Endothelial cell of hepatic sinusoid (primary cell): ENCODE measurements at regions not wholly inside any gene's neighbourhood (a gene's known extent, or its start where the extent isn't known, plus 50 kb on each side); places are given as distances from the start of the nearest gene placed in this dataset.

Experiments
- in situ Hi-C: cut with HindIII; loops from 2 replicates; pipeline ENCODE4 v1.10.0; 2017; ENCODE audit warnings: low sequenced_read_pairs

DNA sequence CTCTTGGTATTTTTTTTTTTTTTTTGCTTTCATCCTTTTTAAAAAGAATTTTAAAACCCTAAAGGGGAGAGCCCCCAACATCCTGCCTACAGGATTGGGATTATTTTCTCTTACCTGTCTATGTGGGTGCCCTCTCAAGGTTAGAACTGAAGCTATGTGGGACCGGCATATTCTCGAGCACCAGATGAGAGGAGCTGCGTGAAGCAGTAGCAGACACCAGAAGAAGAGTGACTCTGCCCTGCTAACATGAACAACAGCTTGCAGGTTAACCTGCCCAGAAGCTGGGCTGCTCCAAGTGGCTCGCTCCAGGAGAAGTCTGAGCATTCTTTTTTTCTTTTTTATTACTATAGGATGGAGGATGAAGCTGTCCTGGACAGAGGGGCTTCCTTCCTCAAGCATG is 102.6 kb upstream of the SLC4A4 start:
- in situ Hi-C loops = no loop called here

DNA sequence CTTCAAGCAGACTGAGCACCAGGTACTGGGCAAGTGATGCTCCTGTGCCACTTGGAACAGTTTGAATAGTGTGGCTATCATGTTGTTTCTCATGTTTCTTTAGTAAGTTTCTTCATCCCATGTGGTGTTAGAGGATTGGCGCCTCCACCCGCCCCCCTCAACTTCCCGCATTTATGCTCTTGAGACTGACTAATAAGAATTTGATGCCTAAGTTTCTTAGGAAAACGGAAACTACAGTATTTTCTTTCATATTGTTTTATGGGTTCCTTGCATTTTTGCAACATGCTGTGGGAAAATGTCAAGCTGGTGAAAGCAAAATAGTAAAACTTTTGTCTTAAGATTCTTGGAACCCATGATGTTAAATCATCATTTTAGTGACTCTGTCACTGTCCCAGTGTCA is 101.2 kb upstream of the SLC4A4 start:
- in situ Hi-C loops = no loop called here

DNA sequence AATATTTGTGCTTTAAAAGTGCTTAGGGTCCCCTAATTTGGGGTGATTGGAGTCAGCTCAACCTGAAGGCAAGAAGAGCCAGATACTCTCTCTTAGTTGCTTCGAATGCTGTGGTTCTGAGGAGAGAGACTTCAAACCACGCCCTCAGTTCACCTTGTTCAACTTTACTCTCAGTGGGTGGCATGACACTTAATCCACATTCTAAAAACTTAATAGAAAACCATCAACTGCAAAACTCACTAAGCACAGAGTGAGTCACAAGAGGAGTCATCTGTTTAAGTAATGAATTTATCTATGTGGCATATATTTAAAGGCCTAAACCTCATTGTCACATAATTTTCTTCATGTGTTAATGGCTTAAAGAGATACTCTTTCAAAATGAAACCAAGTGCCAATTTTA is 99.5 kb upstream of the SLC4A4 start:
- in situ Hi-C loops = no loop called here

DNA sequence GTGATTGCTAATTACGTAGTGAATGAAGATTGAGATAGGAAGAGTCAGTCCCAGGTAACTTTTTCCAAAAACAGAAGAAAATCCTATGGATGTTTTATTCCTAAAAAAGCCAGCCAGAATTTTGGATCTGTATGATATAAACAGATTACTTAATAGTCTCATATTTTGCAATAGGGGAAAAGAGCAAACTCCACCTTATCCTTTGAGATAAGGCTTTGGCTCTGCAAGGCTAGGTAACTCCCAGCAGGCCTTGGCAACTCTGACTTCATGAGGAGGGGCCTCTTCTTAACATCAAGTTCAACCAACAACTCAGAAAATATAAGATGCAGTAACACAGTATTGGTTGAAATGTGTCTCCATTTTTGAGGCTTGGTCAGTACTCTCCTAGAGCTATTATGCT is 98.7 kb upstream of the SLC4A4 start:
- in situ Hi-C loops = no loop called here

DNA sequence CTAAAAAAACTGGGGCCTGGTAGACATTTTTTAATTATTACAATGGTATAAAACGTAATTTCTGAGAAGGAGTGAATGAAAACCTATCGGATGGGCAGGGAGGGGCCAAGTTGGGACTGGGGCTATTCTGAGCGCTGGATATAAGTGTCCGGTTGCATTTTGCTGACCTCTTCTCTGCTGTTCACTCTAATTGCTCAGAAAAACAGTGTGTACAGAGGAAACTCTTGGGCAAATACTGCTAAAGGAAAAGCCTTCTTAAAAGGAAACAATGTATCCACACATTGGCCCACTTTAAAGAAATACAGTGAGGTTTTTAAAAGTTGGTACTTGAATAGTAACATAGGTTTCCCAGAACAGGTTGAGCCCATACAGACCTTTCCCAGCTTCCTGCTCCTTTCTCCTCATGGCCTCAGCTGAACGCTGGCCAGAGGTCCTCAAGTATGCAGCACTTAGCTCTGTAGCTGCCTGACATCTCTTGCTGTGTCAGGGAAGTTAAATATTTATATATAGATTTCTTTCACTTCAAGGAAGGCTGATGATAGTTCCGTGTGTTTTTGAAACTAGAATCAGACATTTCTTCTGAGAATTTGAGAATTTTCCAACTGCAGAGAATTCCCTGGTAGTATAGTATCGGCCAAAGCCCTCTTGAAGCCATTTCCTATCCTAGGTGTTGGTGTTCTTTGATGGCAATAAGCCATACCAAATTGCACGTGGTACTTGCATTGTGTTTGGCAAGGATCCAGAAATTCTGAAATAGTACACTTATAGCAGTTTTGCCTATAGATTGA is 97.1 kb upstream of the SLC4A4 start:
- in situ Hi-C loops = no loop called here

DNA sequence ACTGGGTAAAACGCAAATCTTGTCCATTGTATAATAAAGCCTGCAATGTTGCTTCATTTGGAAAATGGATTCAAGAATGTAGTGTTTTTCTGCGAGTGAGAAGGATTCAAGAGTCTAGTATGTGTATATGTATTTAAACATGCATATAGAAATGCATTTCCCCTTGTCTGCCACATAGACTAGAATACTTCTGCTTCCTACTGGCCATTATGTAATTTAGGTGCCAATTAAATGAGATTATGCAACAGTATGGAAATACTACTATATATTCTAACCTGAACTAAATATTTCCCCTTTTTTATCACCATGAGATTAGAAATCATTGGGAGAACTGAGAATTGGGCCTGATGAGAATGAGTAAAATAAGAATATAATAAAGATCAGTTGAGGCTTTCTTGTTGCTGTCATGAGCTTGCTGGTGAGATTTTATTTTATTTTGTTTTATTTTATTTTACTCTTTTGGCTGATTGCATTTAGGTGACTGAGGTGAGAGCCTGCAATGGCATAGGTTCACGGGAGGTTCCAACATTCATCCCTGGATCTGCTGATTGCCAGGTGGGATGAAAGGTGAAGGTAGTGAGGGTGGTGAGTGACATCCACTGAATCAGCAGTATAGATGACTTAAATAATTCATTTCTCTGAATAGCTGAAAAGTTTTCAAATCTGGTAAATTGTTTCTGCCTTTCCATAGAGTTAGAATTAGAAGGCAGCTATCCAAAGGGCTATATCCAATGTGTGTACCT is 95.6 kb upstream of the SLC4A4 start:
- in situ Hi-C loops = no loop called here

DNA sequence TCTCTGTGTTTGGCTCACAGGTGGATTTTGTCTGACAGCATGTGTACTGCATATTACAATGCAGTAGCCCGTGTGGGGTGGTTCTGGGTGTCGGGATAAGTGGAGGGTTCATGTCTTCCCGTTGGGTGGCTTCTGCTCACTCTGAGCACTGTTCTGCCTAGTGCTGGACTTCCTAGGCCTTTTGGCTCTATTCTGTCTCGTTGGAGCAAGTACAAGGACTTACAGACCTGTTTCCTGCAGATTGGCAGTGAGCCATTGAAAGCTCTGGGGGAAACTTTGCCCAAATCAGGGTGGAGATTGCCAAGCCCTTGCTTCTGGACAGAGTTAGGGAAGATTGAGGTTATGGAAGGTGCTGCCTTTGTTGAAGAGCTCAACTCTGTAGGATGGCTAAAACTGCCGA is 91.1 kb upstream of the SLC4A4 start:
- in situ Hi-C loops = no loop called here

DNA sequence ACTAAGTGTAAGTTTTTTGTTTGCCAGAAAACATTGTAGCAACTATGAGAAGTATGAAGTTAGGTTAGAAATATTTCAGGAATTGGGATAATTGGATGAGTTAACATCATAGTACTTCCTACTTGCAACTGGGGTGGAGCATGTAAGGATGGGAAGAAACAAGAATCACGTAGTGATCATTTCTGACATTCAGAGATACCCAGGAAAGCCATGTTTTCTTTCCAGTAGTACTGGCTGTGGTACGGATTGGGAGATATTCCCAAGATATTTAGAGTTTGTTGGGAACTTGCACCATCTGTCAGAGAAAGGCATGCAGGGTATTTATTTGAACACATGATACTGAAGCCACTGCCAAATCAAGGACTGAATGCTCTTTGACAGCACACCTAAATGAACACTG is 87.6 kb upstream of the SLC4A4 start:
- in situ Hi-C loops = loop anchor here (5.0 kb wide), 1 partner anchor 34 kb away; no protein-coding TSS in a partner anchor

DNA sequence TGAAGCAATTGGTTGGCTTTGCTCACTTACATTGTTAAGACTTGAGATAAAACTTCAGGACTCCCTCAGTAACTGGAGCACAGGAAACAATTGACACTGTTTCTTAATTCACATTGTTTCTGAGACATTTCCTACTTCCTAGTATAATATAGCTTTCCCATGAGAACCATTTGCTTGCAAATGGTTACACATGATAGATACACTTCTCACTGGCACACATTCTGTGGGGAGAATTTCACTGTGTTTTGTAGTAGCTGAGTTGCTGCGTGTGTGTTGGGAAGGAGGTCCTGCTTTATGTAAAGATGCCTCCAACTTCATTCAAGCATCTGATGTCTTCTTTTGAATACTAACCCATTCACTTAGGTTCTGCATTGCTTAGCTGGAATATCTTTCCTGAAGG is 85.3 kb upstream of the SLC4A4 start:
- in situ Hi-C loops = loop anchor here (5.0 kb wide), 1 partner anchor 36 kb away; no protein-coding TSS in a partner anchor

DNA sequence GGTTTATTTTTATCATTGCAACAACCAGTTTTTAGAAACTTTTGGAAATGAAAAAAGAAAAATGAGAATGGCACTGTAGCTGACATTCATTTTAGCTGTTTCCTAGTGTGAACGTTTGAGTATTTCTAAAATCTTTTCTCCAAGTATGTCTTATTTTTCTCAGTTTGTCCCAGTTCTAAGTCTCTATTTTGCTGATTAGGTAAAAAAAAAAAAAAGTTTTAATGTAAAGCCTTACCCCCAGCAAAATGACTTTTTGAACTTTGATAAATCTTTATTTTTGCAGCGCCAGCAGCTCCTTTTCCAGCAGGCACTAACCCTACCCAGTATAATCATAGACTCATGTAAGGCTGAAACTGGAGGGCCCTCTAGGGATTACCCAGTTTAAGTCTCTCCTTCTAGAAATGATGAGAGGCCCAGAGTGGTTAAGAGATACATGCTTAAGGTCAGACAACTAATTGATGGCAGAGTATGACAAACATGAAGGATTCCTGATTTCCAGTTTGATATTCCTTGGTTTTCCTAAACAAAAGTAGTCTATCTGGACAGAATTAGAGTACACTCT is 84.3 kb upstream of the SLC4A4 start:
- in situ Hi-C loops = loop anchor here (5.0 kb wide), 1 partner anchor 37 kb away; no protein-coding TSS in a partner anchor

DNA sequence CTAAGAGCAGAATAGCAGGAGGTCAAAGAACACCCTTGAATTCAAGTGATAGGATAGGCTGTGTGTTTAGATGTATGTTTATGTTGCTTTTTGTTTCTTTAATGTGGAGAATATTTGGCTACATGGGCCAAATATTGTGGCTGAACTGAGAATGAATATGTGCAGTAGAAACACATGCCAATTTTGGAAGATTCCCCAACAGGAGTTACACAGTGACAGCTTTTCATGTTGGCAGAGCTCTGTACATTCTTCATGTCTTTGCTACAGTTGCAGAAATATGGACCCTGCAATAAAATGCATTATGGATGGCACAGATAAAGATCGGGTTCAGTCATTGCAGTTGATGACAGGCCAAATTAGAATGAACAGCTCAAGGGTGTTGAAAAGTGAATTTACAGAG is 82.8 kb upstream of the SLC4A4 start:
- in situ Hi-C loops = no loop called here

DNA sequence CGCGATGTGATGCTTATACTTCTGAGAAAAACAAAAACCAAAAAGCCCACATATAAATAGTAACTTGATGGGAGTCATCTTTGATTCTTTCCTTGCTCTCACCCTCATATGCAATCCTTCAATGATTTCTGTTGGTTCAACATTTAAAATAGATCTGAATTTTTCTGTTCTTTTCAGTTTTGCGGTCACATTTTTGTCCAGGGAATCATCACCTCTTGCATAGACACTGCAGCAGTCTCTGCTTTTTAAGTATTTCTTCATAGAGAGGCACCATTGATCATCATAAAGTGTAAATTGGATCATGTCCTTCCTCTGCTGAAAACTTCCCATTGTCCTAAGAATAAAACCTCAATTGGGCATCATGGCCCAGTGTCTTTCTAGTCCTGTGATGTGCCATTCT is 81.1 kb upstream of the SLC4A4 start:
- in situ Hi-C loops = no loop called here

DNA sequence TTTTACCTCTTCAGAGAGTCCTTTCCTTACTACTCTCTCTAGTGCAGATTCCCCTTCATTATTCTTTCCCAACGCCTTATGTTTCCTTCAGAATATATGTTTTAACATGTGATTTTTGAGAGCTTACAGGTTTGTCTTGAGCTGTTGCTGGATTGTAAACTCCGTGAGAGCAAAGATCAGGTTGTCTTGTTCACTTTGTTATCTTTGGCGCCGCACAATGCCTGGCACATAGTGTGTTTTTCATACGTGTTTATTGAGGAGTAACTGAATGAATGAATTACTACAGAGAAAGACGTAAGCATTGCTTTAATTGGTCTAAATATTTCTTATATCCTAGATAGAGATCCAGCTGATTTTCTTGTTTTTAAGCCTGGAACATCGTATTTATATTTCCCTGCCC is 80.5 kb upstream of the SLC4A4 start:
- in situ Hi-C loops = no loop called here

DNA sequence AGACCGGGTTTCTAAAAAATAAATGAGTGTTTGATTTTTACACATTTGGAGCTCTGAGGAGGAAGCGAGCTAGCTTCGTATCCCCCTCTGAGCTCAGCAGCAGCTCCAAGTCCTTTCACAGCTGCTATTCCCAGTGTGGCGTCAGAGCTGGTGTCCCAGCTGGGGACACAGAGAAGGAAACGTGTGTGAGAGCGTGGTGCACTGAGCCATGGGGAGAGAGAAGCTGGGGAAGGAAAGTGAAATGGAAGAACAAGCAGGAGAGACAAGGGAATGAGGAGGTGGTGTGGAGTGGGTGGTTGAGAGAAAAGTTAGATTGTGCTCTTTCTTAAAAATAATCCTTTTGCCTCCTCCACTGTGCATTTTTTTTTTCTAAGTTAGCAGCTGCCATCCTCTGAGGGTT is 79.5 kb upstream of the SLC4A4 start:
- in situ Hi-C loops = no loop called here

DNA sequence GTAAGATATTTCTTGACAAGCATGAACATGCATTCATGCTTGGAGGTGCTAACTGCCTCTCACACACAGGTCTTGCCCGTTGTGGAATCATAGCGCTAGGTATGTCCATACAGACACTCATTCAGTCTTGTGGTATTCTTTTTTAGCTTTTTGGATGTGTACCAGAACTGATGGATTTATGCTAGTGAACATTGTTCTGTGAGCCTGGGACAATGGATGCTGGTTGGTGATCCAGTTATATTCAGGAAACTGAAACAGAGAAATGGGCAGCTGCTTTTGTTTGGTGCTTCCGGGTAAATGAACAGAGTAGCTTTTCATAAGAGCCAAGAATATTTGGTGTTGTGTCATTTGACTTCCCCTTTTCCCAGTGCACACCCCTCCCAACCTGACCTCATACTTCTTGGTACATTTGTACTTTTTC is 78.9 kb upstream of the SLC4A4 start:
- in situ Hi-C loops = no loop called here

DNA sequence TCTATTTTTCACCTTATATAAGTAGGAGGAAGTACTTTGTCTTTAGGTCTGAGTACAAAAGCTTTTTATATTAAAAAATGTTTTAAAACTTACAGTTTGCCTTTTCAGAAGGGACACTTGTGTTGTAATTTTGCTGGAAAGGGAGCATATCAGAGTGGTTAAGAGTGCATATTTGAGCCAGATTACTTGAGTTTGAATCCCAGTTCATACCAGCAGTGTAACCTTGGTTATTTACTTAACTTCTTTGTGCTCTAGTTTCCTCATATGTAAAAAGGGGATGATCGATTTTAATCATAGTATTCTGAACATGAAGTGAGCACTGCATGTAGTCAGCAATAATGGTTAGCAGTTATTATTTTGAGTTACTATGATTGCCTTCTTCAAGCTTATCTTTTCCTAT is 78.3 kb upstream of the SLC4A4 start:
- in situ Hi-C loops = no loop called here

DNA sequence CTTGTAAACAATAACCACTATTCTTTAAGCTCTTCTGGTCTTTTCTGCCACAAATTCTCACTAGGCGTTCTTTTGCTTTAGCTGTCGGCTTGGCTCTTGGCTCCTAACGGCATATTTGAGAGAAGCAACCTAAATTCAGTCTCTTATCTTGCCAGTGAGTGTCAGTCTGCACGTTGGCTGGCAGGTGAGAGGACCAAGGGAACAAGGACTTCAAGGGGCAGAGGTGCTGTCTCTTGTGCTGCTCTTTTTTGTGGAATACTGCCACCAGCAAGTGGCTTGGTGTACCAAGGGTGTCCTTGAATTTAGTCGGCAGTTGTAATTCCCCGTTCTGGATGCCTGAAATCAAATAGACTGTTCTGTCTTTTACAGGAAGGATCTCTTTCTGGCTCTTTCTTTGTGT is 77.8 kb upstream of the SLC4A4 start:
- in situ Hi-C loops = no loop called here

DNA sequence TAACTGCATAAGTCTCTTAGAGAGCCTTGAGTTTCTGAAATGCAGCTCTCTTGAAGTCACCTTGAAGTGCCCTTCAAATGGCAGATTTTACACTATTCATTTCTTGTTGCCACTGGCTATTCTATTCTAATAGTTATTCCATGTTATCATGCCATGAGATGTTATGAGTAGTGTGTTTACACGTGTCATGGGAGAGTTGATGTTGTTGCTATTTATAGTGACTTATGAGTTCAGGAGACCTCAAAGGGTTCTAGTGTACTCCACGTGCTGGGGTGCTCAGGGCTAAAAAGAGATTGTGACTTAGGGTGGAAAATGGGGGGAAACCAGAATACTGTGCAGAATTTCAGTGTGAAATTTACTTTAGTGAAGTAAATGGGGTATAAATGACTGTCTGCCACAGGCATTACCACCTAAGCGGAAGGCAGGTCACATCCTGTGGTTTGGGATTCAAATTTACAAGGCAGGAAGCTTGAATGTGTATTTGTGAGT is 77.1 kb upstream of the SLC4A4 start:
- in situ Hi-C loops = no loop called here

DNA sequence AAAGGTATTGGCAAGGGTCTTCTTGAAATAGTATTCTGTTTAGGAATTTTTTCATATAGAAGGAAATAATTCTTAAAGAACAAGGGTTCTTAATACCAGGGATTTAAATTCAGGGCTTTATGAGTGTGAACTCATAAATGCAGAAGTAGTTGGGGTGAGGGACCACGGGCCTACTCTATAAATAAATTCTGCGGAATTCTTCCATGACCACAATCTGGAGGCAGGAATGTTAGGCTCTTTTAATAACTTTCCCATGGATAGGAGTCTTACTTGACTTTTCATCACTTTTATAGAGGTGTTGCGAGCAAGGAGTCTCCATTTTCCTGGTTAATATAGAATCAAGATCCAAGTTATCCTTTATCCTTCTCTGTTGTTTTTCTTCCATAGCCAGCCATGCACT is 76.7 kb upstream of the SLC4A4 start:
- in situ Hi-C loops = no loop called here

DNA sequence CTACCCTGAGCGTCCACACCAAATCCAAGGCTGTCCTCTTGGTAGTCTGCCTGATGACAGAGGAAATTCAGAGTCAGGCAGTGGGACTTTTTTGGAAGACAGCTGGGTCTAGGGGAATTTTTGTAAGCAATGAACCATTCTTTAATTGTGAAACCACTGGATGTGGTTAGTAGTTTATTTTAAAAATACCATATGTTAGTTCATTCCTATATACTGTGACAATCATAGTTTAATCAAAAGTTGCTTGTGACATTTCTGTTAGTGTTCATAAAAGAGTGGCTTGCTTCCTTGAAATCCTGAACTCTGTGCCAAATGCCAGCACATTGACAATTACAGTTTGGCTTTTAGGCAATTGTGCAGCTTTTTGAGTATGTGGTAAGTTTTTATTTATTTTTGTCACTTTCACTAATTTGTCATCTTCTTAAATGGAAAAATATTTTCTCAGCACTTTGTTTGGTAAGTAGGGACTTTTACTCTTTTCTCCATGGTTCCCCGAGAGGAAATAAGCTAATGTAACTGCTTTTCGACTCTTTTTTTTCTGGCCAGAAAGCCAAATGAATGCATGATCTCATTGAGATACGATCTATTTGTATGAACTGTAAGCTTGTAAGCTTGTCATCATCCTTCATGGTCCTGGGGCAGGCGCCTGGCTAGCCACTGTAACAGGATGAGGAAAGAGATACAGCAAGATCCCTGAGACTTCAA is 72.6 kb upstream of the SLC4A4 start:
- in situ Hi-C loops = no loop called here

DNA sequence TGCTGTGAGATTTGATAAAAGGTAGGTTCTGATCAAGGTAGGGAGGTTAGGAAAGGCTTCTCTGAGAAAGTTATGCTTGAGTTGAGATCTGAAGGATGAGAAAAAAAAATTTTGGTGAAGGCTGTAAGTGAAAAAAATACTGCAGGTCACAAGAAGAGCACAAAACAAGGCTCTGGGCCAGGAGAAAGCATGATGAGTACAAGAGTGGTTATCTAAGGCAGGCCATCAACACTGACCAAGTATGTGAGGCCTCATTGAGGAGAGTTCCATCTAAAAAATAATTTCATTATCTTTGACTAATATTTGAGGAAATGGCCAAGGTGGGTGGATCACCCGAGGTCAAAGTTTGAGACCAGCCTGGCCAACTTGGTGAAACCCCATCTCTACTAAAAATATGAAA is 71.6 kb upstream of the SLC4A4 start:
- in situ Hi-C loops = no loop called here
